GM10266 (cell line): ENCODE measurements at regions not wholly inside any gene's neighbourhood (a gene's known extent, or its start where the extent isn't known, plus 50 kb on each side); places are given as distances from the start of the nearest gene placed in this dataset.

Experiments
- DNase-seq: peaks from one replicate; pipeline ENCODE4 v3.0.0; 2012; ENCODE audit errors: extremely low spot score
- CTCF ChIP-seq: IDR thresholded peaks from 2 replicates; pipeline ENCODE4 v1.5.1; 2012; ENCODE audit warnings: mild to moderate bottlenecking, low read depth; ENCODE audit not compliant: control insufficient read depth, insufficient read depth; ENCODE audit errors: missing control alignments

- no peak for TF ChIP-seq CTCF
Measured at GRCh38 chr20:22810030-22810429, 225.1 kb upstream of the SSTR4 start.

GRCh38 chr20:22810626-22811569 is 224.2 kb upstream of the SSTR4 start:
- DNase-seq: no peak
- no peak for TF ChIP-seq CTCF

More at GRCh38 chr20:22810030-22810429, 225.1 kb upstream of the SSTR4 start:
- DNase-seq: no peak

DNA sequence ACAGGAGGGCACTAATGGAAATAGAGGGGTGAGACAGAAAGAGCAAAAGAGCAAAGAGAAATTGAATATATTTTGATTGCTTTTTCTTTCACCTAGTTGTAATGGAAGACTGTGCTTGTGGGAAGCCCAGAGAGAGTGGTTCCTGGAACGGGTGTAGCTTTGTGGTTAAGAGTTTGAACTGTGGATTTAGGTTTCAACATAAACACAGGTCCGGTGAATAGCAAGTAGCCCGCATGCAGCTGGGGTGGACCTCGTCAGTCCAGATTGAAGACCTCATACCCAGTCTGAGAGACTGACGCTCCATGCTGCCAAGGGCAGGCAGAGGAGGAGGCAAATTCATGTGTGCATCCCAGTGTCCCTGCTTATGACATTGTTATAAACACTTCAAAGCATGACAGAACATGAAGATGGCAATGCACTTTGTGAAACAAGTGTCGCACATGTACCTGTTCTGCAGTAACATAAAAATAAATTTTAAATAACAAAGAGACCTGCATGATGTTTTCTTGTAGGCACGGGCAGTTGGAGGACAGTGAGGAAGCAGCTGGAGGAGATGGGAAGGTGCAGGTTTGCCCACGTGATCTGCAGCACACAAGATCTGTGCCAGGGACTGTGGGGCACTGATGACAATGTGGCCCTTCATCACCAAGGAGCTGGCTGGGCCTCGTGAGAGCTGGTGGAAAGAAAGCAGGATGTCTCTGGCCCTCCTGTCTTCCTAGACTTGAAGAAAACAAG is 220.5 kb upstream of the SSTR4 start:
- no peak for DNase-seq

DNA sequence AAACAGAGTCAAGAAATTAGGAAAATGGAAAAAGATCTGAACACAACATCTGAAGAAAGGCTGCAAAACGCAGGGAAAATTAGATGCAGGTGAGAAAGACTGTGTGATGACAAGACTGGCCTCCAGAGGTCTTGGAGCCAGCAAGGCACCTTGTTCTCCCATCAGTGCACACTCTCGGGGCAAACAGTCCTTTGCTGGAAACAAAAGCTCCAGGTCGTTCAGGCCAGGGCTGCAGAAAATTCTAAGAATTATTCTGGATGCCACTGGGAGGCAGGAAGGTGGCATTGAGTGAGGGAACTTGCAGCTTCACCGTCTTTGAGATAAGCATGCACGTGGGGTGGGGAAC is 219.9 kb upstream of the SSTR4 start:
- no peak for TF ChIP-seq CTCF

More for the DNA sequence above, 220.5 kb upstream of the SSTR4 start:
- no peak for TF ChIP-seq CTCF

GRCh38 chr20:22815603-22816315 is 219.4 kb upstream of the SSTR4 start:
- no peak for DNase-seq
- TF ChIP-seq CTCF: no peak

More for the DNA sequence above, 219.9 kb upstream of the SSTR4 start:
- DNase-seq: no peak

DNA sequence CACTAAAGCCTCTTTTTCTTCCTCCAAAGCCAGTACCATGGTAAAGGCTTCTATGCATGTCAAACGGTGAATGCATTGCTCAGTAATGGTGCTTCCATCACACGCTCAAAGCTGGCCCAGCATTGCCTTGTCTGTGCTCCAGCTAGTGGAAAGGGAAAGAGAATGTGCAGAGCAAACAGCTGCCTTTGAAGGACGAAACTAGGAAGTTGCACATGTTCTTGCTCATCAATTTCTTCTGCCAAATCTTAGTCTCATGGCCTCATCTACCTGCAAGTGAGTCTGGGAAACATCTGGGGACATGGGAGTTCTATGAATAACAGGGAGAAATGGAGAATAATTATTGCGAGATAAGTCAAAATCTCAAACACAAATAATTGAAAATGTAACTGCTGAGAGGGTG is 216.5 kb upstream of the SSTR4 start:
- TF ChIP-seq CTCF: no peak
- DNase-seq: no peak
